ENCODE measurements at regions not wholly inside any gene's neighbourhood (a gene's known extent, or its start where the extent isn't known, plus 50 kb on each side); places are given as distances from the start of the nearest gene placed in this dataset.

- no peak overlapping the region for H3K4me3 Mint-ChIP-seq (ENCODE audit: unreplicated experiment)
- TF ChIP-seq CTCF (IDR thresholded peaks at IDR 0.05): no peak
- H3K9me3 Mint-ChIP-seq (ENCODE audit: unreplicated experiment): peaks cover 7% of the 10 kb centered on the region
- no peak overlapping the region for H3K27ac Mint-ChIP-seq (ENCODE audit: unreplicated experiment)
- peaks cover 28% of the 10 kb centered on the region for H3K27me3 Mint-ChIP-seq (ENCODE audit: unreplicated experiment)
- peaks cover 45% of the 10 kb centered on the region for H3K4me1 Mint-ChIP-seq (ENCODE audit: unreplicated experiment)
- no peaks in the 10 kb centered on the region for H3K36me3 Mint-ChIP-seq (ENCODE audit: unreplicated experiment)
- no peak for DNase-seq (ENCODE audit: extremely low spot score, unreplicated experiment)
Observed at GRCh38 chr10:78808286-78808685, 260.5 kb upstream of the ZMIZ1 start.

GRCh38 chr10:78808736-78809367 lies 259.9 kb upstream of the ZMIZ1 start:
- Mint-ChIP-seq H3K27ac (ENCODE audit: unreplicated experiment) (peak overlapping the region; percentile 50), H3K4me3 (ENCODE audit: unreplicated experiment) (no peak overlapping the region), H3K4me1 (ENCODE audit: unreplicated experiment) (peaks cover 40% of the 10 kb centered on the region), H3K27me3 (ENCODE audit: unreplicated experiment) (peaks cover 34% of the 10 kb centered on the region), H3K36me3 (ENCODE audit: unreplicated experiment) (no peaks in the 10 kb centered on the region), H3K9me3 (ENCODE audit: unreplicated experiment) (peaks cover 7% of the 10 kb centered on the region)
- no peak for DNase-seq (ENCODE audit: extremely low spot score, unreplicated experiment)
- TF ChIP-seq CTCF (IDR thresholded peaks at IDR 0.05): no peak

- DNase-seq (ENCODE audit: extremely low spot score, unreplicated experiment): no peak
- Mint-ChIP-seq H3K27me3 (ENCODE audit: unreplicated experiment) (peaks cover 46% of the 10 kb centered on the region), H3K4me1 (ENCODE audit: unreplicated experiment) (peaks cover 17% of the 10 kb centered on the region), H3K36me3 (ENCODE audit: unreplicated experiment) (no peaks in the 10 kb centered on the region), H3K27ac (ENCODE audit: unreplicated experiment) (no peak overlapping the region), H3K4me3 (ENCODE audit: unreplicated experiment) (no peak overlapping the region), H3K9me3 (ENCODE audit: unreplicated experiment) (peaks cover 7% of the 10 kb centered on the region)
- no peak for TF ChIP-seq CTCF (IDR thresholded peaks at IDR 0.05)
Observed at GRCh38 chr10:78811174-78811573, 257.6 kb upstream of the ZMIZ1 start.

- no peaks in the 10 kb centered on the region for H3K36me3 Mint-ChIP-seq (ENCODE audit: unreplicated experiment)
- no peak overlapping the region for H3K4me3 Mint-ChIP-seq (ENCODE audit: unreplicated experiment)
- no peak for TF ChIP-seq CTCF (IDR thresholded peaks at IDR 0.05)
- DNase-seq (ENCODE audit: extremely low spot score, unreplicated experiment): no peak
- peaks cover 7% of the 10 kb centered on the region for H3K9me3 Mint-ChIP-seq (ENCODE audit: unreplicated experiment)
- H3K27ac Mint-ChIP-seq (ENCODE audit: unreplicated experiment): no peak overlapping the region
- peaks cover 46% of the 10 kb centered on the region for H3K27me3 Mint-ChIP-seq (ENCODE audit: unreplicated experiment)
- peaks cover 19% of the 10 kb centered on the region for H3K4me1 Mint-ChIP-seq (ENCODE audit: unreplicated experiment)
Observed at GRCh38 chr10:78812571-78813318, 256.0 kb upstream of the ZMIZ1 start.

- no peak for DNase-seq (ENCODE audit: extremely low spot score, unreplicated experiment)
- Mint-ChIP-seq H3K27me3 (ENCODE audit: unreplicated experiment) (peaks cover 46% of the 10 kb centered on the region), H3K4me1 (ENCODE audit: unreplicated experiment) (peaks cover 15% of the 10 kb centered on the region), H3K9me3 (ENCODE audit: unreplicated experiment) (peaks cover 7% of the 10 kb centered on the region), H3K27ac (ENCODE audit: unreplicated experiment) (no peak overlapping the region), H3K36me3 (ENCODE audit: unreplicated experiment) (no peaks in the 10 kb centered on the region), H3K4me3 (ENCODE audit: unreplicated experiment) (no peak overlapping the region)
- TF ChIP-seq CTCF (IDR thresholded peaks at IDR 0.05): no peak
Observed at GRCh38 chr10:78813526-78813925, 255.2 kb upstream of the ZMIZ1 start.
